Psoas muscle (tissue), 7 donors: ENCODE measurements at regions not wholly inside any gene's neighbourhood (a gene's known extent, or its start where the extent isn't known, plus 50 kb on each side); places are given as distances from the start of the nearest gene placed in this dataset.

ENCODE experiments used
- ATAC-seq, 4 donors: fragments of 200-7000 bp; cut with Tn5 transposase; one replicate each; pipeline ENCODE4 v1.9.1; 2020; ENCODE audit warnings: moderate library complexity in 3 of 4, mild to moderate bottlenecking in 2 of 4
- DNase-seq, 2 donors: peaks; one replicate each; pipeline ENCODE4 v3.0.0-alpha.2; 2020
- H3K27ac ChIP-seq: fragments of 200-600 bp; one replicate; pipeline ENCODE4 v1.8.0; 2022
- H3K27me3 ChIP-seq, 3 donors: fragments of 200-600 bp in 1 of 3; one replicate each; pipeline versions ENCODE4 v1.6.1 to v1.8.0; 2013 to 2022; ENCODE audit warnings: low read length in 2 of 3, mild to moderate bottlenecking in 2 of 3, moderate library complexity in 1 of 3; ENCODE audit not compliant: insufficient read depth in 3 of 3
- H3K36me3 ChIP-seq, 2 donors: fragments of 200-600 bp in 1 of 2; one replicate each; pipeline versions ENCODE4 v1.6.1 to v1.8.0; 2013 to 2022; ENCODE audit warnings: low read depth in 1 of 2, mild to moderate bottlenecking in 1 of 2, moderate library complexity in 1 of 2; ENCODE audit not compliant: insufficient read depth in 1 of 2
- H3K4me1 ChIP-seq: fragments of 200-600 bp; one replicate; pipeline ENCODE4 v1.8.0; 2022
- H3K4me3 ChIP-seq: fragments of 200-600 bp; one replicate; pipeline ENCODE4 v1.8.0; 2022; ENCODE audit warnings: mild to moderate bottlenecking
- H3K9me3 ChIP-seq: fragments of 200-600 bp; one replicate; pipeline ENCODE4 v1.8.0; 2022
- WGBS, 3 donors: extraction: QIAGEN DNeasy Blood & Tissue Kit; methylation state at CpG; one replicate each; pipeline versions ENCODE4 v1.1.6 to v1.1.7; 2013; 5-methylcytosine and 5-hydroxymethylcytosine counted together
- intact Hi-C, 2 donors: fragments of 100-400 bp; cut with DNase I; formaldehyde crosslinking; loops; one replicate each; pipeline versions ENCODE4 v1.11.0 to v1.14.2; 2022
- TF ChIP-seq, protein P1 (sequence below): fragments of 200-600 bp; IDR thresholded peaks from one replicate; pipeline ENCODE4 v1.8.0; 2022; ENCODE audit warnings: antibody characterized with exemption
- donor health status: healthy with polysubstance abuse.
- donor health status: DM: no; HTN: no; CAD: no; lungs with moderate emphysema.
- donor health status: Bipolar disorder and iron deficiency.
- donor health status: healthy.
- donor health status: DM: yes; HTN: yes; CAD: no.
- donor health status: DM: no; HTN: no; CAD: no.
- donor health status: DM: yes; HTN: yes; CAD: no.

DNA sequence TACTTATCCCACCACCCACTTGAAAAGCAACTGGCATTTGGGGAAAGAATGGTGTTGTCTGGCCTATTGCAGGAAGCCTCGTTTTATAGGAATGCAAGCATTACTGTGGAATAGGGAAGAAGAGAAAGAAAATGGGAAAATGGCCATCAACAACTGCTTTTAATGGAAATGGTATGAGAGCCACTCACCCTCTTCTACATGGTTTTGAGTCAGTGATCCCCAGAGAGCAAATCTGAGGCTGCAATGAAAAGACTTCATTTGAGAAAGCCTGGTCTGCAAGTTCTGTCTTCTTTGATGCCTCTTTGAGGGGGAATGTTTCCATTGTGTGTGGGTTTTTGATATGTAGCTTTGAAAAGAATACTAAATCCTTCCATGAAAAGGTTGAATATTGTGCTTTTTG lies 172.3 kb upstream of the HDDC2 start:
- no peak for DNase-seq
- H3K27ac ChIP-seq: no peak overlapping the region
- no peaks in the 10 kb centered on the region for H3K27me3 ChIP-seq
- intact Hi-C loops: no loop called here
- no peak for ATAC-seq
- TF ChIP-seq, protein P1, sequence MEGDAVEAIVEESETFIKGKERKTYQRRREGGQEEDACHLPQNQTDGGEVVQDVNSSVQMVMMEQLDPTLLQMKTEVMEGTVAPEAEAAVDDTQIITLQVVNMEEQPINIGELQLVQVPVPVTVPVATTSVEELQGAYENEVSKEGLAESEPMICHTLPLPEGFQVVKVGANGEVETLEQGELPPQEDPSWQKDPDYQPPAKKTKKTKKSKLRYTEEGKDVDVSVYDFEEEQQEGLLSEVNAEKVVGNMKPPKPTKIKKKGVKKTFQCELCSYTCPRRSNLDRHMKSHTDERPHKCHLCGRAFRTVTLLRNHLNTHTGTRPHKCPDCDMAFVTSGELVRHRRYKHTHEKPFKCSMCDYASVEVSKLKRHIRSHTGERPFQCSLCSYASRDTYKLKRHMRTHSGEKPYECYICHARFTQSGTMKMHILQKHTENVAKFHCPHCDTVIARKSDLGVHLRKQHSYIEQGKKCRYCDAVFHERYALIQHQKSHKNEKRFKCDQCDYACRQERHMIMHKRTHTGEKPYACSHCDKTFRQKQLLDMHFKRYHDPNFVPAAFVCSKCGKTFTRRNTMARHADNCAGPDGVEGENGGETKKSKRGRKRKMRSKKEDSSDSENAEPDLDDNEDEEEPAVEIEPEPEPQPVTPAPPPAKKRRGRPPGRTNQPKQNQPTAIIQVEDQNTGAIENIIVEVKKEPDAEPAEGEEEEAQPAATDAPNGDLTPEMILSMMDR: no peak
- H3K36me3 ChIP-seq: no peaks in the 10 kb centered on the region
- WGBS, 3 donors: 46 to 53% (median 47%) methylated on average over 1 of the region's 1 CpG
- no peaks in the 10 kb centered on the region for H3K9me3 ChIP-seq
- H3K4me1 ChIP-seq: no peaks in the 10 kb centered on the region
- H3K4me3 ChIP-seq: no peak overlapping the region

DNA sequence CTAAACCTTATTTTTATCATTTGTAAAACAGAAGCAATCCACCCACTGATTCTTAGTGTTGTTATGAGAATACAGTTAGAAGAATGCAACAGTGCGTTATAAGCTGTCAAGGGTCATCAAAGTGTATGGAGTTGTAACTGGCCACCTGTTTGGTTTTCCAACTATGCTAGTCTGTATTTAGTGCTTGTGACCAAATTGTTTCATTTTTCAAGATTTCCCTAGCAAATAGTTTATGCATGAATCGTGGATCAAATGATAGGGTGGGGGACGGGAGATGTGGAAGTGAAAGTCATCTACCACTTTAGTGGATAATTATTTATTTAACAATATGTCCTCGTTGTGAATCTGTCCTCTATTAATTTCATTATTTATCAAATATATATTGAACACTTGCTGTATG lies 175.4 kb upstream of the HDDC2 start:
- intact Hi-C loops: no loop called here
- Histone ChIP-seq H3K27me3 (no peaks in the 10 kb centered on the region), H3K9me3 (no peaks in the 10 kb centered on the region), H3K36me3 (no peaks in the 10 kb centered on the region), H3K27ac (no peak overlapping the region), H3K4me3 (no peak overlapping the region), H3K4me1 (peaks cover 6% of the 10 kb centered on the region)
- DNase-seq (no peak), ATAC-seq (no peak)
- WGBS, 3 donors: 51 to 56% (median 53%) methylated on average over 4 of the region's 4 CpGs
- TF ChIP-seq, protein P1: no peak

DNA sequence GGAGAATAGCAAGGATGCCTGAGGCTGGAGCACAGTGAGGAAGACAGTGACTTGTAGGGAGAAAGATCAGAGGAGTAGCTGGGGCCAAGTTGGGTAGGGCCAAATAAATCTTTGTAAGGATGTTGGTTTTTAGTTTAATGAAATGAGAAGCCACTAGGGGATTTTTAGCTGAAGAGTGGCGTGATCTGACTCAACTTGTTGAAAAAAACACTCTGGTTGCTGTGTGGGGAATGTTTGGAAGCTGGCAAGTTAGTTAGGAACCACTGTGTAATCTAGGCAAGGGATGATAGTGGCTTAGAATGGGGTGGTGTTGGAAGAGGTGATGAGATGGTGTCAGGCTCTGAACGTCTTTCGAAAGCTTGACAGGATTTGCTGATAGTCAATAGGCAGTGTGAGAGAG lies 176.1 kb upstream of the HDDC2 start:
- DNase-seq (no peak), ATAC-seq (no peak)
- no peak overlapping the region for H3K27ac ChIP-seq
- WGBS, 3 donors: 74 to 77% (median 76%) methylated on average over 3 of the region's 3 CpGs
- peaks cover 6% of the 10 kb centered on the region for H3K4me1 ChIP-seq
- TF ChIP-seq, protein P1: no peak
- no peaks in the 10 kb centered on the region for H3K9me3 ChIP-seq
- H3K4me3 ChIP-seq: no peak overlapping the region
- intact Hi-C loops: no loop called here
- H3K36me3 ChIP-seq: no peaks in the 10 kb centered on the region
- H3K27me3 ChIP-seq: no peaks in the 10 kb centered on the region

DNA sequence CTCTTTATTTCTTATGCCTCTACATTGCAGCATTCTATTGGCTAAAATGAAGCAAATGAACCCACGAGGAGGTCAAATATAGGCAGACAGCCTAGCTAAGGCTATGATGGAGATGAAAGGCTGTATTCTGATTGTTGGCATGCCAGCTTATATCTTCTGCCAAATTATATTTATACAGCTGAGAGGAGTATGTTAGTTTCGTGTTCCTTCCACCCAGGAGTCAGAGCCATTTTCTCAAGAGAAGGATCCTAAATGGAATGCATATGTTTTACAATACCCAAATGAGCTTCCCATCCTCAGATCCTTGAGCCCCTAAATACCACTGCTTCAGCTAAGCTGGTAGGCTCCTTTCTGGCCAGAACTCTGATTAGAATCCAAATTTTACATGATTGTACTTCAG lies 178.4 kb upstream of the HDDC2 start:
- Histone ChIP-seq H3K36me3 (no peaks in the 10 kb centered on the region), H3K27me3 (no peaks in the 10 kb centered on the region), H3K4me1 (peaks cover 6% of the 10 kb centered on the region), H3K9me3 (no peaks in the 10 kb centered on the region), H3K27ac (no peak overlapping the region), H3K4me3 (no peak overlapping the region)
- 49 to 62% (median 56%) methylated on average over 2 of the region's 2 CpGs for WGBS, 3 donors
- no peak for DNase-seq
- intact Hi-C loops: no loop called here
- no peak for ATAC-seq
- TF ChIP-seq, protein P1: no peak

DNA sequence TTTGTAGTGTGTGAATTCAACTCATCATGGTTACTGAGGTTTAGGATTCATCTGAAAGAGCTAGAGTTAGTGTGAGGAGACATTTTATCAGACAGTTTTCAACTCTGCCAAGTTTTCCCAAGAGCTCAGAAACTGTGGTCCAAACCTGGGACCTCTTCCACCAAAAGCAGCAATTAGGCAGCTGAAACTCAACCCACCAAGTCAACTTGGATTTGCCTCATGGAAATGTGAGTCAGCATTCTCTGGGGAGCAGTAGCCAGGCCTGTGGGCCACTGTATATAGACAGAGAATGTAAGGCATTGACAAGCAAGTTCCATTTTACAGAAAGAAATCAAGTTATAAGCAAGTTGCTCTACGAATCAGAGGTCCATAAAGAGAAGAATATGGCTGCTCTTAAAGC lies 178.8 kb upstream of the HDDC2 start:
- no peaks in the 10 kb centered on the region for H3K9me3 ChIP-seq
- H3K27me3 ChIP-seq: no peaks in the 10 kb centered on the region
- 76 to 92% (median 83%) methylated on average over 1 of the region's 1 CpG for WGBS, 3 donors
- H3K27ac ChIP-seq: no peak overlapping the region
- peaks cover 6% of the 10 kb centered on the region for H3K4me1 ChIP-seq
- ATAC-seq (no peak), DNase-seq (no peak)
- H3K4me3 ChIP-seq: no peak overlapping the region
- no peaks in the 10 kb centered on the region for H3K36me3 ChIP-seq
- TF ChIP-seq, protein P1: no peak
- intact Hi-C loops: no loop called here
